HG03135 (cell line): ENCODE measurements at regions not wholly inside any gene's neighbourhood (a gene's known extent, or its start where the extent isn't known, plus 50 kb on each side); places are given as distances from the start of the nearest gene placed in this dataset.

Experiments
- ATAC-seq: cut with Tn5 transposase; IDR thresholded peaks from one replicate; pipeline ENCODE4 v1.9.1; 2021; ENCODE audit warnings: mild to moderate bottlenecking, moderate library complexity; ENCODE audit not compliant: unreplicated experiment

DNA sequence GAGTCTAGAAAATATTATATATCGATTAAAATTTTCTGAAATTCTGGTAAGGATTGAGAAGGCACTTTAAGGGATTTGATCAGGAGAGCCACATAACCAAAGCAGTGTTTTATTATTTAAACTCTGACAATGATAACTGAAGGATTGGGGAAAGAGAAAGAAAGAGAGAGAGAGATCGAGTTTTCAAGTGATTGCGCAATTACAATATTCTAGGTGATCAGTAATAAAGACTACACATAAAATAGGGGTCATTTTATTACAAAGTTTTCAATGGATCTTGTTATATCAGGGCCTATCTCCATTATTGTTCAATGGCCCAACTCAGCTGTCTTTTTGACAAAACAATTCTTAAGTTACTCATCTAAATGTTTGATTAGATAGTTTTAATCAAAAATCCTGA, 541.5 kb upstream of the ZWINT start:
- no peak for ATAC-seq

DNA sequence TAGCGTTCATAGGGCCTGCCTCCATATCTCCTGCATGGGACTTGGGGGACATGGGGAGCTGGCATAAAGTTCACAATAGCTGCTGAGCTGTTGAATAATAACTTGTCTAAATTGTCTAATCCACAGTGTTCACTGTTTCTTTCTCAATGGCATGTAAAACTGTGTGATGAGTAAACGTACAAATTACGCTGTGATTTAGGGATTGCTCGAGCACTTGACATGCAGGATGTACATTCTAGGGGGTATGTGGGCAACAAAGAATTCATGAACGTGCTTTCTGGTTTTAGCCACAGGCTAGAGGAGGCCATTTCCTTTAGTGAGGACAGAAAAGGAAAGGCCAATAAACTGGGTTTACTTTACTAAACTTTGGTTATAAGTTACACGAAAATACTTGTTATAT, 534.2 kb upstream of the ZWINT start:
- ATAC-seq: no peak

DNA sequence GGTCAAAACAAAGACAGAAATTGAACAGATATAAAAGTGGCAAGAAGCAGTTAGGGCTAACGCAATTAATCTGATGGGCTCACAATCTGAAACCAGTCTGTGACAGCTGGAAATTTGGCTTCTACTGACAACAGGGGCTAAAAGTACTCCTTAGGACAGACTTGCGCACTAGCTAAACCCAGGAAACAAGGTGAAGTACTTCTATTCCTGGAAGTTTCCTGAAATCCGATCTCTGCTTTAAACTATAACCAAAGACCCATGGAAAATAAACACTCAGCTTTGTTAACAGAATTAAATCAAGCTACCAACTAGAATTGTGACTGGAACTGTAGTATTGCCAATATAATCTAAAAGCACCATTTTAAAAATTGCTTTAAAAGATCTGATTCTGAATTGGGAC, 520.2 kb upstream of the ZWINT start:
- ATAC-seq: no peak

DNA sequence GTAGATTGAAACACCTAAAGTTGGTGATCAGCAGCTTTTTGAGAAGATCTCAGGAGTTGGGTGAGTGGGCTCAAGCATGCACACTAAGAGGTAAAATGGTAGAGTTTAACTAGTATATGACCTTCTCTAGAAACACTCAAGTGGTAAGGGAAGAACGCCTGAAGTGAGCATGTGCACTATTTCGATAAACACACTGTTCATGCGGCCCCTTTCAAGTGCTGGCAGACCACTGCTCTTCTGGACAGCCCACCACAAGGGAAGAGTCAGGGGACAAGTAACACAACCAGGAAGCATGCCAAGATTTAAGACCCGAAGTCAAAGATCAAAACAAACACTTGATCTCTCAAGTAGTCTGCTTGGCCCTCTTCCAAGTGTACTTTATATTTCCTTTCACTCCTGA, 519.5 kb upstream of the ZWINT start:
- no peak for ATAC-seq

DNA sequence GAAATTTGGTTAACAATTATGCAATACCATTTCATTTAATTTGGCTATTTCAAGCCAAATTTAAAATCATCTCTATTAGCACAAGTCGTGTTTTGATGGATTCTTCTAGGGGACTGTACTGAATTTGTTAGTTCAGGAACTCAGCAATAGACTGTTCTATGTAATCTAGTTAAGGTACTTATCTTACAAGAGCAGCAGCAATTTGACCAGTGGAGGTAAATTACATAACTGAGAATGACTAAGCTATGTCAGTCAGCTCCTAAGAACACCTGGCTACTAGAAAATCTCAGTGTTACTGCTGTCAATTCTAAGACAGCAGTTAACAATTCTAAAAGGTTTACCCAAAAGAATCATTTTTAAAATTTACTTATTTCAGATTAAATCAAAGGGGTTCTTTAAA, 513.9 kb upstream of the ZWINT start:
- no peak for ATAC-seq

DNA sequence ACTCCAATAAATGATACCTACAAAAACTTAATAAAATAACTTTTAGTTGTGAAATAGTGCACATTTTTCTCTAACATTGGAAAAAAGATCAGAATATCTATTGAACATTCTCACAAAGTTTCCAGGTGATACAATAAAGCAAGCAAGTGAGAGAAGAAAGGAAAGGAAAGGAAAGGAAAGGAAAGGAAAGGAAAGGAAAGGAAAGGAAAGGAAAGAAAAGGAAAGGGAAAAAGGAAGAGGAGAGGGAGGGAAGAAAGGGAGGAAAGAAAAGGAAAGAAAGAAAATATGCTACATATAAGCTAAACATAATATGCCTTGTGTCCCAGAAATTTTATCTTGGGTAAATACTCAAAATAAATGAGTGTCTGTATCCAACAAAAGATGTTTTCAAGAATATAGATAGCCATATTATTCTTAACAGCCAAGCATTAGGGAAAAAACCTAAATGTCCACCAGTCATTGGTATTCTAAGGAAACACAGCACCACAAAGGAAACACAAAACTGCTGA, 510.2 kb upstream of the ZWINT start:
- ATAC-seq: no peak

DNA sequence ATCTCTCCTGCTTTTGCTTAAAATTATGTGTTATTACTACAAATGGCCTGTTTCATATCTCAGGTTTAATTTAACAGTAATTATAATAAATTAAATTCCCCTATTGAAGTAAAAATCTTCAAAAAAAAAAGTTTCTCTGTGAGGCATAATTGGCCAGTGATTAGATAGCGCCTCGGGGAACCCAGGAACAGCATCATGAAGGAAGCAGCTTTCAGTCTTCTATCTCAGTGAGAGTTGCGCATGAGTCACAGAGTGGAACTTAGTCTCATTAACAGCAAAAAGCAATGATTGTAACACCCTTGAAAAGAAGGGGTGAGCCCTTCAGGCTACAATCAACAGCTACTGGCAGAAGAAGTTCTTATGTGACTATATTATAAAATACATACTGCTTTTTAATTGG, 506.2 kb upstream of the ZWINT start:
- no peak for ATAC-seq

DNA sequence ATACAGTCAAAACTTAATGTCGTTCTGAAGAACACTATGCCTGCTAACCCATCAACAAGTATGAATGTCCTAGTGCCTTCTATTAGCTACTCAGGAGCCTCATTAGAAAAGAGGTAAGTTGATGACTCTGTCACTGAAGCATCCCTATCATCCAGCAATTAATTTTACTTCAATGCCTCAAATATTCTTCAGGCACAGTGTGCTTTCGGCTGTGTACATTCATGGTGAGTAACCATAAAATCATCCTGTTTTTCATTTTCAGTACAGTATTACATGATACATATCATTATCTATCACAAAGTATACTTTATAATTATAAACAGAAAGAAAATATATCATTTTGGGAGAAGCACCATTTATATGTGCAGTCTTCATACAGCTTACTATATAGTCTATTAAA, 495.5 kb upstream of the ZWINT start:
- no peak for ATAC-seq

DNA sequence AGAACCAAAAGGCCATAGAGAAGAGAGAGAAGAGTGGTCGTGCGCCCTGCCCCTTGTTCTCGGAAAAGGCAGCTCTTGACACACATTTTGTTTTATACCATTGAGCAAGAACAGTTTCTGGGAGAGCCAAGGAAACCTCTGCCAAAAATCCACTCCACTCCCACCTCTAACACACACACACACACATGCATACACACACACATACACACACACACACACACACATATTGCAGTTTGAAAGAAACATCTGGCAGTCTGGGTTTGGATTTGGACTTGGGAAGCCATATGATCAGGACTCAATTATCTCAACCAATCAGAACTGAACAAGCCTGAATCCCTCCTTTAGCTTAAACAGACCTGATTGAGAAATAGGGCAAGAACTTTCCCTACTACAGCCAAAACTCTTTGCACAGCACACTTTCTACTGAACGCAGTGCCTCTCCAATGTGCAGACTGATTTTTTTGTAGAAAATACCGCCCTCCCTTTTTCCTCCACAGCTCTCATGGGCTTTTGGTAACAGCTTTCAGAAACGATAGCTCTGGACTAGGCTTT, 484.0 kb upstream of the ZWINT start:
- no peak for ATAC-seq

DNA sequence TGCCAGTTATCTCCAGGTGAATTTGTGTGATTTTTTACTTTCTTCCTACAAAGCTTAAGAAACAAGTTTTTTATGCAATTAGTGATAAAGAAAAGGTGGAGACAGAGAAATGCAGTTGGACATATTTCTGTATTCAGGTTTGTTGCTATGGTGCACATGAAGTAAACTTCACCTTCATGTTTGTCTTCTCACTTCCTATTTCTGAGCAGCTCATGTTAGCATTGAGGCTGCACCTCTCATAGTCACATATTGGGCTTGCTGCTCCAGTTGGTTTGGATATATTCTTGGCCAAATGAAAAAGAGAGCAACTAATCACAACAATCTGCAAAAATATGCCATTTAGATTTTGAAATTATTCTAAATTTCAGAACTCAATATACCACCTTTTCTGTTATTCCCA, 475.6 kb upstream of the ZWINT start:
- ATAC-seq: no peak

DNA sequence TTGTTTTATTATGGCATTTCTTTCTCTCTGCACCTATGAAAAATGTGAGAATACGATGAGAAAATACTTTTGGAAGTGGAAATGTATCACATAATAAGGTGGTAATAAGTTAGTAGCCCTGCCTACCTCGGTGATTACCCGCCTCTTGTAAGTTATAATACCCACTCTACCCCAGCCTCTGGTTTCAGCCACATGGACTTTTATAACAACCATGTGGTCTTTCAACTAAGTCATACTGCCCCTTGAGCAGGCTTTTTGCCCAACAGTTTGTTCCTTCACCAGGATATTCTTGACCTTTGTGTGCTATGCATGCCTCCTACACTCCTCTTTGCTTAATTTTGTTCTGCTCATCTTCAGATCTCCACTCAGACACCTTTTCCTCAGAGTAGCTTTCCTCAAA, 470.6 kb upstream of the ZWINT start:
- no peak for ATAC-seq

DNA sequence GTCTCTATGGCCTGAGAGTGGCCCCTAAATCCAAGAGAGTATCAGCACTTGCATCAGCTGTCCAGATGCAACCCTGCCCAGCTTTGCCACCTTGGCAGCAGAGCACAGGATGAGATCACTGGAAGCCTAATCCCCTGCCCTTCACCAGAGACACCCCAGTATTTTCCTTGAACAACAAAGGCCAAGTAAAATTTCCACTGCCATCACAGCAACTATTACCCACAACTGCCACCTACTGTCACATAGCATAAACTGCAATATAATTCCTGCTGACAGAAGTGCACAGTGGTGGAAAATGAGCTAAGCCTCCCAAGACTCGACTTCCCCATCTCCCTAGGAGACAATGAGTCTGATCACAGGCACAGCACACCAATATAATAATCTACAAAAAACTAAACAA, 462.8 kb upstream of the ZWINT start:
- peak; percentile 83 for ATAC-seq

DNA sequence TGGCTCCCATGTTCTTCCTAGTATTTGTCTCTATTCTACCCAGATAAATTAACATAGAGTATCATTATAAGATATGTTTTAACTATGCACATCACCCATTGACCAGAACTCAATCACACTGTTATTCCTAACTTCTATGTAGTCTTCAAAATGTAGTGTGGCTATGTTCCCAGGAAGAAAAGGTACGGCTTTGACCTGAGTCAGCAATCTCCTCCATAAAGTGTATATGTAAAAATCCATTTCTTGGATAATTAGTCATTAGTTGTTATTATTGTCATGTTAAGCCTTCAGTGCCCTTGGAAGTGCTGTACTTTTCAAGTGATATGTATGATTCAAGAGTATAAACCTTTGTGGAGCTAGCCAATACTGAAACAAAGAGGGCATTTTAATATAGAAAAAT, 444.0 kb upstream of the ZWINT start:
- no peak for ATAC-seq

DNA sequence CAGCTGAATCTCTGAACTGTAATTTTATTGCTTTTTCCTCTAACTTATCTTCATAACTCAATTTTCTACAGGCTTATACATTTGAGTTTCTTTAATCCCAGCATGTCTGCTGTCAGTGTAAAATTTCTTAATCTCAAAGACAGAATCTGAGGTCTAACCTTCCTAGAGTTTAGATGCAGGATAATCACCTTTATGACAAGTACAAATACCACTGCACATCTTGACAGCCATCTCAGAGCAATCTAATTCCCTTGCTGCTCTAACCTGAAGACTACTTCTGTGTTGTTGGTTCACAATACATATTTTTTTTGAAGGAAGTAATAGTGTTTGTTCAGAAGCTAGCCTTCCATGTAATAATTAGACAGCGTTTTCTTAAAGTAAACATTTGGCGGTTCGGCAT, 424.2 kb upstream of the ZWINT start:
- ATAC-seq: no peak

DNA sequence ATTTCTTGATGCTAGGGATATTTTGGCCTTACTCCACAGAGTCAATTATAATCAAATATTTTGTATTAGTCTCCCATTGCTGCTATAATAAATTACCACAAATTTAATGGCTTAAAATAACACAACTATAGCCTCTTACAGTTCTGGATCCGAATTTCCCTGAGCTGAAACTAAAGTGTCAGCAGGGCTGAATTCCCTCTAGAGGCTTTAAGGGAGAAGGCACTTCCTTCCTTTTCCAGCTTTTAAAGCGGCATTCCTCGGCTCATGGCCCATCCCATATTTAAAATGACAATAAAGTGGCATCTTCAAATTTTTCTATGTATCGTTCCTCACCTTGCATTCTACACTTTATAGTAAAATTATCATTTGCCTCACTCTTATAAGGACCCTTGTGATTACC, 421.4 kb upstream of the ZWINT start:
- no peak for ATAC-seq

DNA sequence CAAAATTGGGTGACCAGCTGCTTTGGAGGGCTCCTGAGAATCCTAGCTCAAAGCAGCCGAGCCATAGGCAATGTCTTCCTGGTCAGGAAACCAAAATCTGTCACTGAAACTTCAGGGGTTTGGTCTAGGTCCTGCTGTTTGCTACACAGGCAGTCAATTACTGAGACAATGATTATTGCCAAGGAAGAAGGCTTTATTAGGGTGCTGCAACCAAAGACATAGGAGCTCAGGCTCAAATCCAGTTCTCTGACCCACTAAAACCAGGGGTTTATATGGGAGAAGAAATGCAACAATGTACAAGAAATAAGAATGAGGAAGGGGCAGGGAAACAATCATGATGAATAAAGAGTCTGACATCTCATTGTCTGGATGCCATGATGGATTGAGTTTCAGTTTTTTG, 410.3 kb upstream of the ZWINT start:
- no peak for ATAC-seq

DNA sequence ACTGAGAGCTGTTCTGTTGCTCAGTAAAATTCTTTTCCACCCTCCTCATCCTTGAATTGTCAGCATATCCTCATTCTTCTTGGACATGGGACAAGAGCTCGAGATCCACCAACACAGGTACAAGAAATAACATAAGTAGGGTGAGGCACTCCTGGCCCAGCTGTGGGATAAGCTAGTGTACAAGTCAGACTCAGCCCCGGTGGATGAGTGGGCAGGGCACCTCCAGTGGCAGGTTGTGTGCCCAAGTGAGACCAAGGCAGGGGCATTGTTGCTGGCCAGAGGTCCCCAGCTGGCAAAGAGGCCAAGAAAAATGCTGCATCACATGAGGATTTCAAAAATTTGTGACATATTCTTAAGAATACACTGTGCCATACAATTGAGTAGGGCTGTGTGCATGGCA, 402.0 kb upstream of the ZWINT start:
- ATAC-seq: no peak

DNA sequence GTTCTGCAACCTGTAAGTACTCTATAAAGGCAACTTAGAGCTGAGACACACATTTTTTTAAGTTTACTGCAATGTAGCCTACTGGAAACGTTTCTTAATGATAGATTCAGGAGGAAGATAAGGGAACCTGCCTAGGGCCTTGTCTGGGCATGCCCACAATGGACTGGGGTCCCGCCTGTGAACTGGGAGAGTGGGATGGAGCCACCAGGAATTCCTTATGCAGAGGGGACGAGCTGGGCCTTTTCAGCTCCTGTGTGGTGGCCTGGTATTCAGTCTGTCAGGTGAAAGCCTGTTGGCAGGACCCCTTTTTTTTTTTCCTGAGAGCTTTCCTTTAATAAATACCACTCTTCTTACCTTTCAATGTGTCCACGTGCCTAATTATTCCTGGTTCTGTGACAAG, 384.4 kb upstream of the ZWINT start:
- no peak for ATAC-seq

DNA sequence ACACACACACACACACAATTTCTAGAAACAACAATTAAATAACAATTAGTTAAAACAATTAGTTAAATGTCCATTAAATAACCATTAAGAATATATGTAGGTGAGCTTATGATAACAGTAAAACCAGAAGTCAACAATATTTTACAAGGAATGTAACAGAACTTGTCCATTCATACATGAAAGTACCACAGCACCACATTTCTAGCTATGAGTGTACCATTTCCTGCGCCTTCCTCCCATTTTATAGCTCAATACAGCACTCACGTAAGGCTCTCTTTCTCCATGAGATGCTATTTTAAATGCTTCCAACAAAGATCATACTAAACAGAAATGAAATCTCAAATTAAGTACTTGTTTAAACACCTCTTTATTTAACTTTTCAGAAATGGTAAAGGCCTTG, 367.3 kb upstream of the ZWINT start:
- ATAC-seq: no peak

DNA sequence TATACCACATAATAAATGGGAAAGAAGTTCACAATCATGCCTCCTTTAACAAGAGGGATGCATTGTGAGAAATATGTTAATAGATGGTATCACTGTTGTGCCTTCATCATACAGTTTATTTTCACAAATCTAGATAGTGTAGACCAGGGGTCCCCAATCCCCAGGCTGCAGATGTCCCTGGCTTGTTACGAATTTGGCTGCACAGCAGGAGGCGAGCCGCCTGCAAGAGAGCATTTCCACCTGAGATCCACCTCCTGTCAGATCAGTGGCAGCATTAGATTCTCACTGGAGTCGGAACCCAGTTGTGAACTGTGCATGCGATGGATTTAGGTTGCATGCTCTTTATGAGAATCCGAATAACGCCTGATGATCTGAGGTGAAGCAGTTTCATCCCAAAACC, 361.9 kb upstream of the ZWINT start:
- ATAC-seq: no peak

DNA sequence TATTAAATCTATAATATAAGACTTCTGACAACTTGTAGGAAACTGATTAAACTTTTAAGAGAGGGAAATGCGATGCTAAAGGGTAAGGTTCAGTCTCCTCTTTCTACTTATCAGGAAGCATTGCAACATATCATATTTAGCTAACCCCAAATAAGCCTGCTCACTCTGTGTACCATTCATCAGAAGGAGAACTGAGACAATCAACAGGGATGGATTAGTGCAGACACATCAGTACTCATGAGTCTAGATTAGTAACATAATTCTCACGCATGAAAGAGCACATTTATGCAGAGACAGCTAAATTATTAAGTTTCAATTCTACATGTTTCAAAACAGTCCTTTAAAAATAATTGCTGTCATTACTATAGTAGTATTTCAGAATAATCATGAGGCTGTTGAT, 354.2 kb upstream of the ZWINT start:
- ATAC-seq: no peak

DNA sequence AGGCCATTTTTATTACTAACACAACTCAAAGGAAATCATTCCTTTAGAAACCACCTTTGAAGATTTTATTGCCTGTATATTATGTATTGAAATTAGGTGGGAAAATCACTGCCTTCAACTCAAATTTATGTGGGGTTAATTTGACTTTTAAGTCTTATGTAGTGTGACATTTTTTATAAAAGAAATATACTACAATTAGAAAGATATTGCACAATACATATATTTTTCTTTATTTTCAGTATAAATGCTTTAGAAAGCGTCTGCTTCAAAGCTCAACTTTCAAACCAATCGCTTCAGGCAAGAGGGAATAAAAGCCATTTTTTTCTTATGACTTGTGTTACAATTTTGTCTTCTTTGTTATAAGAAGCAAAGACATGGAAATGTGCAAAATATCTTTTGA, 337.4 kb upstream of the ZWINT start:
- no peak for ATAC-seq

DNA sequence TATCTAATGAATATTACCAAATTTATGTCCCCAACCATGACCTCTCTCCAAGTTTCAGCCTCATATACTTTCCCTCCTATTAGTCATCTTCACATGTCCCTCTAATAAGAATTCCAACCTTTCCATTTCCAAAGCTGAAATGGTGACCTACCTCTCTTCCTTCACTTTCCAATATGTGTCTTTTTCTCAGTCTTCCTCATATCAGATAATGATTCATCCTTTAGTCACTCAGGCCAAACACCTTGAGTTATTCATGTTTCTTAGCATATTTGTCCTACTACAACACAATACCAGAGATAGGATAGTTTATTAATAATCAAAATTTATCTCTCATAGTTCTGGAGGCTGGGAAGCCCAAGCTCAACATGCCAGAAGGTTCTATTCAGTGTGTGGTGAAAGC, 318.5 kb upstream of the ZWINT start:
- ATAC-seq: no peak
